ENCODE measurements at regions not wholly inside any gene's neighbourhood (a gene's known extent, or its start where the extent isn't known, plus 50 kb on each side); places are given as distances from the start of the nearest gene placed in this dataset.
"Not testable (repeated sequence)": the region's sequence is repeated elsewhere in the genome, so short reads cannot be mapped to it uniquely, and the experiment has no call there.

- TF ChIP-seq EP300 (IDR thresholded peaks at IDR 0.05): no peak
- TF ChIP-seq POLR2A (IDR thresholded peaks at IDR 0.05): no peak
- no peak for TF ChIP-seq POLR2AphosphoS5 (IDR thresholded peaks at IDR 0.05)
- TF ChIP-seq, protein P1, sequence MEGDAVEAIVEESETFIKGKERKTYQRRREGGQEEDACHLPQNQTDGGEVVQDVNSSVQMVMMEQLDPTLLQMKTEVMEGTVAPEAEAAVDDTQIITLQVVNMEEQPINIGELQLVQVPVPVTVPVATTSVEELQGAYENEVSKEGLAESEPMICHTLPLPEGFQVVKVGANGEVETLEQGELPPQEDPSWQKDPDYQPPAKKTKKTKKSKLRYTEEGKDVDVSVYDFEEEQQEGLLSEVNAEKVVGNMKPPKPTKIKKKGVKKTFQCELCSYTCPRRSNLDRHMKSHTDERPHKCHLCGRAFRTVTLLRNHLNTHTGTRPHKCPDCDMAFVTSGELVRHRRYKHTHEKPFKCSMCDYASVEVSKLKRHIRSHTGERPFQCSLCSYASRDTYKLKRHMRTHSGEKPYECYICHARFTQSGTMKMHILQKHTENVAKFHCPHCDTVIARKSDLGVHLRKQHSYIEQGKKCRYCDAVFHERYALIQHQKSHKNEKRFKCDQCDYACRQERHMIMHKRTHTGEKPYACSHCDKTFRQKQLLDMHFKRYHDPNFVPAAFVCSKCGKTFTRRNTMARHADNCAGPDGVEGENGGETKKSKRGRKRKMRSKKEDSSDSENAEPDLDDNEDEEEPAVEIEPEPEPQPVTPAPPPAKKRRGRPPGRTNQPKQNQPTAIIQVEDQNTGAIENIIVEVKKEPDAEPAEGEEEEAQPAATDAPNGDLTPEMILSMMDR (IDR thresholded peaks at IDR 0.05): no peak
- DNase-seq: no peak
- 91 to 93% methylated on average over 6 of the region's 6 CpGs for WGBS, 2 donors
- Histone ChIP-seq H3K4me1 (no peaks in the 10 kb centered on the region), H3K27ac (no peak overlapping the region), H3K9me3 (no peaks in the 10 kb centered on the region), H3K27me3 (no peaks in the 10 kb centered on the region), H3K36me3 (no peaks in the 10 kb centered on the region), H3K4me3 (no peak overlapping the region)
- intact Hi-C loops (cut with DNase I): no loop called here
Observed at GRCh38 chr12:94916663-94917062, 86.8 kb downstream of the NDUFA12 start.

DNA sequence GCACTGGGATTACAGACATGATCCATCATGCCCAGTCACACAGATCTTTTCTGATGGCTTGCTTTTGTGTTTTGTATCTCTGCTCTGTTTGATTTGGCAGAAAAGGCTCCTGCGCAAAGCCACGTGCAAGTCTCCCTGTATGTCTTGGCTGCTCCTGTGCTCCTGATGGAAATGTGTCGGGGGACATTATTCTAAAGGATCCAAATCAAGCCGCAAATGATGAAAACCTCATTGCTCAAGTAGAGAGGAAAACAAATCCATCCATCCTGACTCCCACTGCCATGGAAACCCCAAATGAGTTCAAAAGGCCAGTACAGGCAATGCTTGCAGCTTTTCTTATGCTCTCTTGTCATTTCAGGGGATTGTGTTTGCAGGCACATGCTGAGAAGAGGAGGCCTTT lies 93.8 kb downstream of the NDUFA12 start:
- Histone ChIP-seq H3K4me1 (no peaks in the 10 kb centered on the region), H3K9me3 (no peaks in the 10 kb centered on the region), H3K4me3 (no peak overlapping the region), H3K36me3 (no peaks in the 10 kb centered on the region), H3K27me3 (no peaks in the 10 kb centered on the region), H3K27ac (no peak overlapping the region)
- intact Hi-C loops (cut with DNase I): no loop called here
- DNase-seq: no peak
- TF ChIP-seq EP300 (IDR thresholded peaks at IDR 0.05): no peak
- TF ChIP-seq POLR2AphosphoS5 (IDR thresholded peaks at IDR 0.05): no peak
- TF ChIP-seq, protein P1 (IDR thresholded peaks at IDR 0.05): no peak
- no peak for TF ChIP-seq POLR2A (IDR thresholded peaks at IDR 0.05)
- 73 to 92% methylated on average over 4 of the region's 4 CpGs for WGBS, 2 donors

GRCh38 chr12:94905749-94906148 lies 97.7 kb downstream of the NDUFA12 start:
- WGBS, 2 donors: 94 to 97% methylated on average over 4 of the region's 4 CpGs
- H3K4me3 ChIP-seq; H3K27ac ChIP-seq; H3K27me3 ChIP-seq; DNase-seq; H3K4me1 ChIP-seq; intact Hi-C loops (cut with DNase I); H3K36me3 ChIP-seq; H3K9me3 ChIP-seq: not testable (repeated sequence)

GRCh38 chr12:94900496-94900895 lies 103.0 kb downstream of the NDUFA12 start:
- no peaks in the 10 kb centered on the region for H3K4me1 ChIP-seq
- no peak for DNase-seq
- WGBS, 2 donors: 88 to 91% methylated on average over 2 of the region's 2 CpGs
- no peaks in the 10 kb centered on the region for H3K27me3 ChIP-seq
- TF ChIP-seq EP300 (IDR thresholded peaks at IDR 0.05) (no peak), POLR2A (IDR thresholded peaks at IDR 0.05) (no peak), POLR2AphosphoS5 (IDR thresholded peaks at IDR 0.05) (no peak)
- TF ChIP-seq, protein P1 (IDR thresholded peaks at IDR 0.05): no peak
- H3K4me3 ChIP-seq: no peak overlapping the region
- H3K27ac ChIP-seq: no peak overlapping the region
- no peaks in the 10 kb centered on the region for H3K36me3 ChIP-seq
- intact Hi-C loops (cut with DNase I): no loop called here
- no peaks in the 10 kb centered on the region for H3K9me3 ChIP-seq

GRCh38 chr12:94898388-94898787 lies 105.1 kb downstream of the NDUFA12 start:
- Histone ChIP-seq H3K36me3 (no peaks in the 10 kb centered on the region), H3K4me3 (no peak overlapping the region), H3K27me3 (no peaks in the 10 kb centered on the region), H3K4me1 (no peaks in the 10 kb centered on the region), H3K9me3 (no peaks in the 10 kb centered on the region), H3K27ac (no peak overlapping the region)
- intact Hi-C loops (cut with DNase I): no loop called here
- DNase-seq: no peak
- TF ChIP-seq, protein P1 (IDR thresholded peaks at IDR 0.05): peak in 1 of 4 experiments; percentile 12
- no peak for TF ChIP-seq POLR2A (IDR thresholded peaks at IDR 0.05)
- 83 to 86% methylated on average over 1 of the region's 1 CpG for WGBS, 2 donors
